ENCODE measurements at regions not wholly inside any gene's neighbourhood (a gene's known extent, or its start where the extent isn't known, plus 50 kb on each side); places are given as distances from the start of the nearest gene placed in this dataset.

DNA sequence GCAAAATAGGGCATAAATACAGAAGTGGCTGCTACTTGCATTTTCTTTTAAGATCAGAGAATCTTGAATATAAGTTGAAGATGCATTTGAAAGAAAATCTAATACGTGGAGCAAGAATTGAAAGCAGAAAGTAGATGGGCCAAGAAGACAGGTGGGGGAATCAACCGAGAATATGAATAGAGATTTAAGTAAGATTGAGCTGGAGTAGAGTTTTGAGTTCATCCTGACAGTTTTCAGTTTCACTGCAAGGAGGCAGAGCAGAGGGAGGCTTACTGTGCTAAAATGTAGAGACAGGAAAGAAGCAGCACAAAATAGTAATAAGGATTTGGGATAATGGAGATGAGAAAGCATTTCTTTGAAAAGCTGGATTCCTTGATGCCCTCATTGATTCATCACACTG is 214.5 kb downstream of the GJA1 start:
- ATAC-seq (no peak), DNase-seq (no peak)
- no peak overlapping the region for H3K27ac ChIP-seq (ENCODE audit: low read length)
- H3K4me3 ChIP-seq (ENCODE audit: low read length): no peak overlapping the region
- Mint-ChIP-seq H3K27me3 (ENCODE audit: low read depth in 2 of 2) (no peaks in the 10 kb centered on the region), H3K4me3 (no peak overlapping the region), H3K9me3 (peaks cover 5 to 9% of the 10 kb centered on the region in 2 donors), H3K27ac (no peak overlapping the region), H3K4me1 (peaks cover 0 to 5% of the 10 kb centered on the region in 2 donors), H3K36me3 (no peaks in the 10 kb centered on the region)
- no peaks in the 10 kb centered on the region for H3K9me3 ChIP-seq (ENCODE audit: control insufficient read depth, insufficient read depth, low read length)
- H3K27me3 ChIP-seq (ENCODE audit: control insufficient read depth, insufficient read depth, low read length): no peaks in the 10 kb centered on the region
- WGBS (ENCODE audit: insufficient coverage): 72% methylated on average over 2 of the region's 2 CpGs
- H3K36me3 ChIP-seq (ENCODE audit: control insufficient read depth, insufficient read depth, low read length): no peaks in the 10 kb centered on the region
- no peaks in the 10 kb centered on the region for H3K4me1 ChIP-seq (ENCODE audit: control insufficient read depth, insufficient read depth, low read length)
- TF ChIP-seq, protein P1, sequence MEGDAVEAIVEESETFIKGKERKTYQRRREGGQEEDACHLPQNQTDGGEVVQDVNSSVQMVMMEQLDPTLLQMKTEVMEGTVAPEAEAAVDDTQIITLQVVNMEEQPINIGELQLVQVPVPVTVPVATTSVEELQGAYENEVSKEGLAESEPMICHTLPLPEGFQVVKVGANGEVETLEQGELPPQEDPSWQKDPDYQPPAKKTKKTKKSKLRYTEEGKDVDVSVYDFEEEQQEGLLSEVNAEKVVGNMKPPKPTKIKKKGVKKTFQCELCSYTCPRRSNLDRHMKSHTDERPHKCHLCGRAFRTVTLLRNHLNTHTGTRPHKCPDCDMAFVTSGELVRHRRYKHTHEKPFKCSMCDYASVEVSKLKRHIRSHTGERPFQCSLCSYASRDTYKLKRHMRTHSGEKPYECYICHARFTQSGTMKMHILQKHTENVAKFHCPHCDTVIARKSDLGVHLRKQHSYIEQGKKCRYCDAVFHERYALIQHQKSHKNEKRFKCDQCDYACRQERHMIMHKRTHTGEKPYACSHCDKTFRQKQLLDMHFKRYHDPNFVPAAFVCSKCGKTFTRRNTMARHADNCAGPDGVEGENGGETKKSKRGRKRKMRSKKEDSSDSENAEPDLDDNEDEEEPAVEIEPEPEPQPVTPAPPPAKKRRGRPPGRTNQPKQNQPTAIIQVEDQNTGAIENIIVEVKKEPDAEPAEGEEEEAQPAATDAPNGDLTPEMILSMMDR (IDR thresholded peaks at IDR 0.05): no peak
- intact Hi-C loops (cut with micrococcal nuclease): no loop called here

DNA sequence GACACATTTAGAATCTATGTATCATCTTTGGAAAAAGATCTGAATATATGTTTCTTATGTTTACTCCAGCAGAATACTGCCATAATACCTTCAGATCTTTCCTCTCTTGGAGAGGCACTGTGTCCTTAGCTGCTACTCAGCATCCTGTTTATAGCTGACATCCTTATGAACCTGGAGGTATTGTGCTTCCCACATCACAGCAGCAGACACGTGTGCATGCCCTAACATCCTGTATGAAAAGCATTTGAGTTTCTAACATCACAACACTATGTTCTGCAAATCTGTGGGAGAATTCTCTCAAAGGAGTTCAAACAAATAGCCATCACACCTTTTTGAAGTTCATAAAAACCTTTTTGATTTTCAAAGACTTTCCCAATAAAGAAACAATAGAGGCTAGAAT is 216.0 kb downstream of the GJA1 start:
- peaks cover 7 to 12% of the 10 kb centered on the region in 2 donors for H3K9me3 Mint-ChIP-seq
- no peaks in the 10 kb centered on the region for H3K4me1 Mint-ChIP-seq
- H3K27me3 ChIP-seq (ENCODE audit: control insufficient read depth, insufficient read depth, low read length): no peaks in the 10 kb centered on the region
- no peaks in the 10 kb centered on the region for H3K27me3 Mint-ChIP-seq (ENCODE audit: low read depth in 2 of 2)
- H3K4me3 ChIP-seq (ENCODE audit: low read length): no peak overlapping the region
- H3K4me1 ChIP-seq (ENCODE audit: control insufficient read depth, insufficient read depth, low read length): no peaks in the 10 kb centered on the region
- no peaks in the 10 kb centered on the region for H3K36me3 Mint-ChIP-seq
- no peak overlapping the region for H3K27ac Mint-ChIP-seq
- no peaks in the 10 kb centered on the region for H3K9me3 ChIP-seq (ENCODE audit: control insufficient read depth, insufficient read depth, low read length)
- TF ChIP-seq, protein P1 (IDR thresholded peaks at IDR 0.05): no peak
- H3K27ac ChIP-seq (ENCODE audit: low read length): no peak overlapping the region
- DNase-seq: peak in 1 of 2 donors; percentile 53
- H3K4me3 Mint-ChIP-seq: no peak overlapping the region
- ATAC-seq: no peak
- no peaks in the 10 kb centered on the region for H3K36me3 ChIP-seq (ENCODE audit: control insufficient read depth, insufficient read depth, low read length)
- intact Hi-C loops (cut with micrococcal nuclease): no loop called here
- WGBS (ENCODE audit: insufficient coverage): 0% methylated on average over 1 of the region's 1 CpG

DNA sequence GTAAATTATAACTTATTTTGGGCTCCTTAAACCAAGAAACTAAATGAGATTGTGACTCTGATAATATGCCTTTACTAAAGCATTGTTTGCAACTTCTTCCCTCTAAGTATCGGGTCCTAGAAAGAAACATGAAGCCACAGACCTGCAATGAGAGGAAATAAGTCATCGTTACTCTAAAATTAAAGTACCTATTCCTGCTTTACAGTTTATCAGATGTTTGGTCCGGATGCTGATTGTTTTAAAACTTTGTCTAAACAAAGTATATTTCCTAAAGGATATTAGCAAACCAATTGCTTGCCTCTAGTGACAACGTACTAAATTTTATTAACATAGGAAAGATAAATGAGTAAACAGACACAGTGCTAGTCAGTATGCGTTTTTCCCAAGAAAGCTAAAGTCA is 216.8 kb downstream of the GJA1 start:
- intact Hi-C loops (cut with micrococcal nuclease): no loop called here
- H3K4me1 Mint-ChIP-seq: no peaks in the 10 kb centered on the region

More for the DNA sequence above, 216.8 kb downstream of the GJA1 start:
- Histone ChIP-seq H3K9me3 (ENCODE audit: control insufficient read depth, insufficient read depth, low read length) (no peaks in the 10 kb centered on the region), H3K27ac (ENCODE audit: low read length) (no peak overlapping the region), H3K36me3 (ENCODE audit: control insufficient read depth, insufficient read depth, low read length) (no peaks in the 10 kb centered on the region), H3K27me3 (ENCODE audit: control insufficient read depth, insufficient read depth, low read length) (no peaks in the 10 kb centered on the region), H3K4me1 (ENCODE audit: control insufficient read depth, insufficient read depth, low read length) (no peaks in the 10 kb centered on the region), H3K4me3 (ENCODE audit: low read length) (no peak overlapping the region)
- TF ChIP-seq, protein P1 (IDR thresholded peaks at IDR 0.05): no peak
- H3K36me3 Mint-ChIP-seq: no peaks in the 10 kb centered on the region
- DNase-seq (no peak), ATAC-seq (no peak)
- no peak overlapping the region for H3K27ac Mint-ChIP-seq
- no peak overlapping the region for H3K4me3 Mint-ChIP-seq
- H3K27me3 Mint-ChIP-seq (ENCODE audit: low read depth in 2 of 2): no peaks in the 10 kb centered on the region
- WGBS (ENCODE audit: insufficient coverage): 8% methylated on average over 2 of the region's 5 CpGs
- H3K9me3 Mint-ChIP-seq: peaks cover 7 to 16% of the 10 kb centered on the region in 2 donors
